ENCODE measurements at regions not wholly inside any gene's neighbourhood (a gene's known extent, or its start where the extent isn't known, plus 50 kb on each side); places are given as distances from the start of the nearest gene placed in this dataset.

GRCh38 chr7:52826515-52827265 lies 208.7 kb upstream of the POM121L12 start:
- H3K27ac ChIP-seq (ENCODE audit: low read depth, low read length): no peak overlapping the region
- H3K27me3 ChIP-seq (ENCODE audit: control insufficient read depth in 1 of 2, insufficient read depth in 2 of 2, low read length in 2 of 2): no peaks in the 10 kb centered on the region
- no peaks in the 10 kb centered on the region for H3K36me3 ChIP-seq (ENCODE audit: insufficient read depth, low read length)
- peaks cover 7% of the 10 kb centered on the region for H3K9me3 ChIP-seq (ENCODE audit: low read length)
- H3K4me1 ChIP-seq (ENCODE audit: insufficient read depth, low read length): no peaks in the 10 kb centered on the region
- H3K9ac ChIP-seq (ENCODE audit: low read length): no peak overlapping the region
- H3K4me3 ChIP-seq (ENCODE audit: low read depth in 1 of 2, low read length in 2 of 2): no peak overlapping the region

DNA sequence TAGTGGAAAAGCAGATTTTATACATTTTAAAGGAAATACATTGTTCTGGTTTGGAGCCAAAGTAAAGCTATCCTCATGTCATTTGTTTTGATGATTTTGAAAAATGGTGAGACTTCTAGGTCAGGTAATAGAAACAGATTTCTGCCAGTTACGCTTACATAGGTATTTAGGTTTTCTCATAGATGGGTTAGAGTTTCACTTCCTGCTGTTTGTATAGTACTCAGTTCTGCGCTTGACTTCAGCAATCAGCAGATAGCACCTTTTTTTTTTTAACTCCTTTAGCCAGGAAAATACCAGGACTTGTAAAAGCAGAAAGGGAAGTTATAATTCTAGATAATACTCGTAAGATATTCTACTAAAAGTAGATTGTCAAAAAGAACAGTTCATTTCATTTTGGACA lies 209.8 kb upstream of the POM121L12 start:
- Histone ChIP-seq H3K27me3 (ENCODE audit: control insufficient read depth in 1 of 2, insufficient read depth in 2 of 2, low read length in 2 of 2) (no peaks in the 10 kb centered on the region), H3K9ac (ENCODE audit: low read length) (no peak overlapping the region), H3K36me3 (ENCODE audit: insufficient read depth, low read length) (no peaks in the 10 kb centered on the region), H3K4me3 (ENCODE audit: low read depth in 1 of 2, low read length in 2 of 2) (no peak overlapping the region), H3K4me1 (ENCODE audit: insufficient read depth, low read length) (no peaks in the 10 kb centered on the region), H3K27ac (ENCODE audit: low read depth, low read length) (no peak overlapping the region), H3K9me3 (ENCODE audit: low read length) (peaks cover 7% of the 10 kb centered on the region)

GRCh38 chr7:52811537-52811936 lies 223.9 kb upstream of the POM121L12 start:
- Histone ChIP-seq H3K4me3 (ENCODE audit: low read depth in 1 of 2, low read length in 2 of 2) (no peak overlapping the region), H3K4me1 (ENCODE audit: insufficient read depth, low read length) (no peaks in the 10 kb centered on the region), H3K9ac (ENCODE audit: low read length) (no peak overlapping the region), H3K36me3 (ENCODE audit: insufficient read depth, low read length) (no peaks in the 10 kb centered on the region), H3K27me3 (ENCODE audit: control insufficient read depth in 1 of 2, insufficient read depth in 2 of 2, low read length in 2 of 2) (no peaks in the 10 kb centered on the region), H3K27ac (ENCODE audit: low read depth, low read length) (no peak overlapping the region), H3K9me3 (ENCODE audit: low read length) (no peaks in the 10 kb centered on the region)

DNA sequence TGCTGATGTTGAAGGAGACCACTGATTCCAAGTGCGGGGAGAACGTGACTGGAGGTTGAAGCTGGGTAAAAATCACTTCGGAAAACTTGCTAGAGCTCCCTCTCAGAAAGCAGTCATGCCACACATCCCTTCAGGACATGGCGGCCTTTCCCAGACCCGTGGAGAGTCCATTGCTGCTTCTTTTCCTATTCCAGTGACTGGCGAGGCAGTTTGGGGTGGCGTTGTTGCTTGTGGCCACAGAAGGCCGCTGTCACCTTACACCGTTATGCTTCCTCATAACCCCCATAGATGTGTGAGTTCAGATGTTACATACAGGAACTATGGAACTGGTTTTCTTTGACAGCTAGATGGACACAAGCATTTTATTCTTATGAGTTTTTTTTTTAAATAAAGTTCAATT lies 235.6 kb upstream of the POM121L12 start:
- Histone ChIP-seq H3K4me3 (ENCODE audit: low read depth in 1 of 2, low read length in 2 of 2) (no peak overlapping the region), H3K9ac (ENCODE audit: low read length) (no peak overlapping the region), H3K27ac (ENCODE audit: low read depth, low read length) (no peak overlapping the region), H3K4me1 (ENCODE audit: insufficient read depth, low read length) (peaks cover 2% of the 10 kb centered on the region), H3K27me3 (ENCODE audit: control insufficient read depth in 1 of 2, insufficient read depth in 2 of 2, low read length in 2 of 2) (no peaks in the 10 kb centered on the region), H3K36me3 (ENCODE audit: insufficient read depth, low read length) (no peaks in the 10 kb centered on the region), H3K9me3 (ENCODE audit: low read length) (no peaks in the 10 kb centered on the region)

DNA sequence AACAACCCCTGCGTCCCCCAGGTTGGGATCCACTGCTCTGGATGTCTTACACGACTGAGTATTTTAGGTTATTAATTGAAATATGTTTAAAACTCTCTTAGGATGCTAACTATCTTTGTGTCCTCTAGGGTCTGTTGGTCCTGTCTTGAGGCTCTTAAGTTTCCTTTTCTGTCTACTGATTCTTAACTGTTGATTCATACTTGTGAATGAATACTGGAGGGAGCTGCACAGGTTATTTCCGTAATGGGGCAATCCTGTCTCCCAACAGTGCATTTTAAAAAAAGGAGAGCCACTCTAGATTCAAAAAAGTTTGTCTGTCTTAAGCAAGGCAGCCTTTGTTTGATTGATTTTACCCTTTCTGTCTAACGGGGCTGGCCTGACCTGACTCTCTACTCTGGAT lies 237.6 kb upstream of the POM121L12 start:
- Histone ChIP-seq H3K27ac (ENCODE audit: low read depth, low read length) (no peak overlapping the region), H3K27me3 (ENCODE audit: control insufficient read depth in 1 of 2, insufficient read depth in 2 of 2, low read length in 2 of 2) (no peaks in the 10 kb centered on the region), H3K36me3 (ENCODE audit: insufficient read depth, low read length) (no peaks in the 10 kb centered on the region), H3K9ac (ENCODE audit: low read length) (no peak overlapping the region), H3K4me3 (ENCODE audit: low read depth in 1 of 2, low read length in 2 of 2) (no peak overlapping the region), H3K4me1 (ENCODE audit: insufficient read depth, low read length) (peaks cover 6% of the 10 kb centered on the region), H3K9me3 (ENCODE audit: low read length) (no peaks in the 10 kb centered on the region)

DNA sequence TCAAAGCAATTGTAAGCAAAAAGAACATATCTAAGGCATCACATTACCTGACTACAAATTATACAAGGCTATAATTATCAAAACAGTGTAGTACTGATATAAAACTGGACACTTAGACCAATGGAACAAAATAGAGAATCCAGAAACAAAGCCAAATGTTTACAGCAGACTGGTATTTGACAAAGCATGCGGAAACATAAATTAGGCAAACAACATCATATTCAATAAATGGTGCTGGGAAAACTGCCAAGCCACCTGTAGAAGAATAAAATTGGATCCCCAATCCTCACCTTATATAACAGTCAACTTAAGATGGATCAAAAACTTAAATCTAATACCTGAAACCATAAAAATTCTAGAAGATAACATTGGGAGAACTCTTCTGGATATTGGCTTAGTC lies 240.8 kb upstream of the POM121L12 start:
- peaks cover 30% of the 10 kb centered on the region for H3K4me1 ChIP-seq (ENCODE audit: insufficient read depth, low read length)
- H3K27ac ChIP-seq (ENCODE audit: low read depth, low read length): no peak overlapping the region
- no peaks in the 10 kb centered on the region for H3K36me3 ChIP-seq (ENCODE audit: insufficient read depth, low read length)
- H3K4me3 ChIP-seq (ENCODE audit: low read depth in 1 of 2, low read length in 2 of 2): no peak overlapping the region
- no peaks in the 10 kb centered on the region for H3K27me3 ChIP-seq (ENCODE audit: control insufficient read depth in 1 of 2, insufficient read depth in 2 of 2, low read length in 2 of 2)
- H3K9ac ChIP-seq (ENCODE audit: low read length): no peak overlapping the region
- H3K9me3 ChIP-seq (ENCODE audit: low read length): no peaks in the 10 kb centered on the region

DNA sequence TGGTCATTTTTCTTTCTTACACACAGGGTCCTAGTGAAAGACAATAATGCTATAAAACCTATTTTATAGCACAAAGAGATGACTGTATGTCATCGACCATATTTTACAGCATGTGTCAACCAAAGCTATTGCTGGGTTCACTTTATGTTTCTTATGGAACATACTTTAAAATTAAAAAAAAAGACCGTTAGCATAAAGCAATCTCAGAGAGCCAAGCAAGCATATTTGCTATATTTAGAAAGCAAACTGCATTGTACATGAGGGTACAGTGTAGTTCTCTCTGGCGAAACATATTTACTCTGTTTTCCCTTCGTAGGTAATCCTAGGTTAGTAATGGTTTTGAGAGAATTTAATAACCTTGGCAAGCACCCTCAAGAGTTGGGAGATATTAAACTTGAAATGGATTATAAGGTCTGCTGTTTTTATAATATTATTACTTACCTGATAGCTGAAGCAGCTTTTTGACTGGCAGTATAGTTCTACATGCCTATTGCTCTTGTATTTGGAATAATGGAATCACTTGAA lies 244.2 kb upstream of the POM121L12 start:
- no peaks in the 10 kb centered on the region for H3K36me3 ChIP-seq (ENCODE audit: insufficient read depth, low read length)
- H3K4me1 ChIP-seq (ENCODE audit: insufficient read depth, low read length): peaks cover 45% of the 10 kb centered on the region
- no peak overlapping the region for H3K27ac ChIP-seq (ENCODE audit: low read depth, low read length)
- H3K9ac ChIP-seq (ENCODE audit: low read length): no peak overlapping the region
- no peaks in the 10 kb centered on the region for H3K27me3 ChIP-seq (ENCODE audit: control insufficient read depth in 1 of 2, insufficient read depth in 2 of 2, low read length in 2 of 2)
- no peak overlapping the region for H3K4me3 ChIP-seq (ENCODE audit: low read depth in 1 of 2, low read length in 2 of 2)
- H3K9me3 ChIP-seq (ENCODE audit: low read length): no peaks in the 10 kb centered on the region

DNA sequence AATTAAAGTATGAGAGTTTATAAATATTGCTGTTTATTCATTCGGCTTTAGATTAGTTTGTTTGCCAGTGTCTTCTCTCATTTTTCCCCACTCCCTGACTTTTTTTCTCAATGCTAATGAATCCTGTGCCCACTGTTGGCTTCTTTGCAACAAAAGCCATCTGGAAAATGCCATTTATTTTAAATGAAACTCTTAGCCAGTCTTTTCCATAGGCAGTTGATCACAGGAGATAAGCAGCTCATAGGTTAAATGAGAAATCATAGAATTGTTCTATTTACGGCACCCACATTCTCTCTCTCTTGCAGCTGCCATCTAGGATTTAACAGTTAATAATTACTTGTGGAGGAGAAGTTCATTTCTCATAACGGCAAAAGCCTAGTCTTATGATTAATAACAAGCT lies 249.3 kb upstream of the POM121L12 start:
- Histone ChIP-seq H3K9ac (ENCODE audit: low read length) (no peak overlapping the region), H3K27ac (ENCODE audit: low read depth, low read length) (no peak overlapping the region), H3K4me3 (ENCODE audit: low read depth in 1 of 2, low read length in 2 of 2) (no peak overlapping the region), H3K4me1 (ENCODE audit: insufficient read depth, low read length) (peaks cover 30% of the 10 kb centered on the region), H3K9me3 (ENCODE audit: low read length) (no peaks in the 10 kb centered on the region), H3K36me3 (ENCODE audit: insufficient read depth, low read length) (no peaks in the 10 kb centered on the region), H3K27me3 (ENCODE audit: control insufficient read depth in 1 of 2, insufficient read depth in 2 of 2, low read length in 2 of 2) (no peaks in the 10 kb centered on the region)

DNA sequence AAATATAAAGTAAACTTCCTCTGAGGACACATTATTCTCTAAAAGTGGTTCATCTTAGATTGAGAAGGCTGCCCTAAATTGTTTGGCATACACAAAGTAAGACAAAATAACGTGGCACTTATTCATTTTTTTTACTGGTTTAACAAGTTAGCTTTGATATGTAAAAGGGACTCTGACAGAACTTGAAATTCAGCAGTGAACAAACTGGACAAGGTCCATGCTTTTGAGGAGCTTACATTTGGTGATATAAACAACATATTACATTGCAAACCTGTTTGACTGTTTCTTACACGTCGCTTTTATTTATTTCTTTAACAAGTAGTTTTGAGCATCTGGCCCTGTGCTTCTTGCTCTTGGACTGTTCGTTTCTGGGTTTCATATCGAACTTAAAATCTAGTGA lies 253.1 kb upstream of the POM121L12 start:
- Histone ChIP-seq H3K4me3 (ENCODE audit: low read depth in 1 of 2, low read length in 2 of 2) (no peak overlapping the region), H3K27me3 (ENCODE audit: control insufficient read depth in 1 of 2, insufficient read depth in 2 of 2, low read length in 2 of 2) (no peaks in the 10 kb centered on the region), H3K9me3 (ENCODE audit: low read length) (no peaks in the 10 kb centered on the region), H3K4me1 (ENCODE audit: insufficient read depth, low read length) (peaks cover 7% of the 10 kb centered on the region), H3K9ac (ENCODE audit: low read length) (no peak overlapping the region), H3K27ac (ENCODE audit: low read depth, low read length) (no peak overlapping the region), H3K36me3 (ENCODE audit: insufficient read depth, low read length) (no peaks in the 10 kb centered on the region)

- Histone ChIP-seq H3K4me3 (ENCODE audit: low read depth in 1 of 2, low read length in 2 of 2) (no peak overlapping the region), H3K27me3 (ENCODE audit: control insufficient read depth in 1 of 2, insufficient read depth in 2 of 2, low read length in 2 of 2) (no peaks in the 10 kb centered on the region)
Measured at GRCh38 chr7:52781250-52781649, 254.2 kb upstream of the POM121L12 start.

DNA sequence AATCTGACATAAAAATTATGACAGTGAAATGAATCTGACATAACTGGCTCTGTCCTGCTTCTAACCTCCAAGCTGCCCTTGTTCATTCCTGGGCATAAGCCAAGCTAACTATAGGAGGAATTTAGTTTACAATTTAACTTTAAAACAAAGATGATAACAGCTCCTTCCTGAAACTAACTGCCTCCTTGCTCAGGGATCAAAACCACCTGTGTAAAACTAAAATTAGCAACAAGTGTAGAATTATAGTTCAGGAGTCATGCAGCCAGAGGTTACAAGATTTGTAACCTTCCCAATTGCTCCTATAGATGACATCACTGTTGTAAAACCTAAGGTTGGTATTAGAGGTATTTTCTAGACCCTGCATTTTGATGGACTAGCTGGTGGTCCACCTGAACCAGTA lies 256.4 kb upstream of the POM121L12 start:
- Histone ChIP-seq H3K36me3 (ENCODE audit: insufficient read depth, low read length) (no peaks in the 10 kb centered on the region), H3K9ac (ENCODE audit: low read length) (no peak overlapping the region), H3K27me3 (ENCODE audit: control insufficient read depth in 1 of 2, insufficient read depth in 2 of 2, low read length in 2 of 2) (no peaks in the 10 kb centered on the region), H3K27ac (ENCODE audit: low read depth, low read length) (no peak overlapping the region), H3K4me3 (ENCODE audit: low read depth in 1 of 2, low read length in 2 of 2) (no peak overlapping the region), H3K4me1 (ENCODE audit: insufficient read depth, low read length) (no peaks in the 10 kb centered on the region), H3K9me3 (ENCODE audit: low read length) (no peaks in the 10 kb centered on the region)

More at GRCh38 chr7:52781250-52781649, 254.2 kb upstream of the POM121L12 start:
- Histone ChIP-seq H3K36me3 (ENCODE audit: insufficient read depth, low read length) (no peaks in the 10 kb centered on the region), H3K27ac (ENCODE audit: low read depth, low read length) (no peak overlapping the region), H3K9ac (ENCODE audit: low read length) (no peak overlapping the region), H3K4me1 (ENCODE audit: insufficient read depth, low read length) (peaks cover 2% of the 10 kb centered on the region), H3K9me3 (ENCODE audit: low read length) (no peaks in the 10 kb centered on the region)
